GM19463 (cell line): ENCODE measurements at regions not wholly inside any gene's neighbourhood (a gene's known extent, or its start where the extent isn't known, plus 50 kb on each side); places are given as distances from the start of the nearest gene placed in this dataset.
"Not testable (repeated sequence)": the region's sequence is repeated elsewhere in the genome, so short reads cannot be mapped to it uniquely, and the experiment has no call there.

ENCODE experiments used
- ATAC-seq: cut with Tn5 transposase; IDR thresholded peaks from one replicate; pipeline ENCODE4 v1.9.1; 2021; ENCODE audit warnings: mild to moderate bottlenecking, moderate library complexity; ENCODE audit not compliant: unreplicated experiment

- not testable (repeated sequence) for ATAC-seq
These were observed 712.5 kb upstream of the ADGRB3 start for GRCh38 chr6:67922588-67922987.

GRCh38 chr6:67920040-67920439, 715.0 kb upstream of the ADGRB3 start:
- not testable (repeated sequence) for ATAC-seq

GRCh38 chr6:67916399-67916798, 718.7 kb upstream of the ADGRB3 start:
- no peak for ATAC-seq

- ATAC-seq, result no peak
These were observed 720.7 kb upstream of the ADGRB3 start for GRCh38 chr6:67914419-67914818.

- no peak for ATAC-seq
These were observed 725.7 kb upstream of the ADGRB3 start for GRCh38 chr6:67909354-67909753.

GRCh38 chr6:67908379-67908778, 726.7 kb upstream of the ADGRB3 start:
- ATAC-seq, result no peak

- not testable (repeated sequence) for ATAC-seq
These were observed 730.3 kb upstream of the ADGRB3 start for GRCh38 chr6:67904735-67905134.

- ATAC-seq, result no peak
These were observed 736.2 kb upstream of the ADGRB3 start for GRCh38 chr6:67898875-67899274.

- no peak for ATAC-seq
These were observed 737.0 kb upstream of the ADGRB3 start for GRCh38 chr6:67897998-67898607.

GRCh38 chr6:67896476-67896875, 738.6 kb upstream of the ADGRB3 start:
- ATAC-seq, result no peak

- no peak for ATAC-seq
These were observed 745.4 kb upstream of the ADGRB3 start for GRCh38 chr6:67889682-67889995.

GRCh38 chr6:67888886-67889681, 746.0 kb upstream of the ADGRB3 start:
- ATAC-seq, result no peak

GRCh38 chr6:67888546-67888885, 746.6 kb upstream of the ADGRB3 start:
- no peak for ATAC-seq

- no peak for ATAC-seq
These were observed 747.1 kb upstream of the ADGRB3 start for GRCh38 chr6:67887747-67888545.

- no peak for ATAC-seq
These were observed 747.7 kb upstream of the ADGRB3 start for GRCh38 chr6:67887419-67887746.

GRCh38 chr6:67886840-67887292, 748.2 kb upstream of the ADGRB3 start:
- ATAC-seq, result no peak

- no peak for ATAC-seq
These were observed 748.9 kb upstream of the ADGRB3 start for GRCh38 chr6:67886036-67886707.

GRCh38 chr6:67885081-67886033, 749.7 kb upstream of the ADGRB3 start:
- ATAC-seq, result no peak

- ATAC-seq, result no peak
These were observed 750.6 kb upstream of the ADGRB3 start for GRCh38 chr6:67884442-67884841.
